Lower lobe of right lung (tissue), 2 donors: ENCODE measurements at regions not wholly inside any gene's neighbourhood (a gene's known extent, or its start where the extent isn't known, plus 50 kb on each side); places are given as distances from the start of the nearest gene placed in this dataset.
"Not testable (repeated sequence)": the region's sequence is repeated elsewhere in the genome, so short reads cannot be mapped to it uniquely, and the experiment has no call there.

ENCODE experiments used
- ATAC-seq, 2 donors: fragments of 200-7000 bp; cut with Tn5 transposase; one replicate each; pipeline ENCODE4 v1.9.1; 2020 to 2022; ENCODE audit warnings: mild to moderate bottlenecking in 2 of 2, moderate library complexity in 2 of 2
- DNase-seq: peaks from one replicate; pipeline ENCODE4 v3.0.0-alpha.2; 2020
- H3K27ac ChIP-seq: fragments of 200-600 bp; one replicate; pipeline ENCODE4 v1.8.0; 2022
- H3K27me3 ChIP-seq: fragments of 200-600 bp; one replicate; pipeline ENCODE4 v1.8.0; 2022; ENCODE audit warnings: low read depth
- H3K36me3 ChIP-seq: fragments of 200-600 bp; one replicate; pipeline ENCODE4 v1.8.0; 2022; ENCODE audit warnings: mild to moderate bottlenecking
- H3K4me1 ChIP-seq: fragments of 200-600 bp; one replicate; pipeline ENCODE4 v1.8.0; 2022
- H3K4me3 ChIP-seq: fragments of 200-600 bp; one replicate; pipeline ENCODE4 v1.8.0; 2022; ENCODE audit warnings: mild to moderate bottlenecking
- H3K9me3 ChIP-seq: fragments of 200-600 bp; one replicate; pipeline ENCODE4 v1.8.0; 2022
- intact Hi-C: fragments of 100-400 bp; cut with DNase I; formaldehyde crosslinking; loops from one replicate; pipeline ENCODE4 v1.11.0; 2022
- TF ChIP-seq, protein P1 (sequence below): fragments of 200-600 bp; IDR thresholded peaks from one replicate; pipeline ENCODE4 v1.8.0; 2022; ENCODE audit warnings: antibody characterized with exemption, mild to moderate bottlenecking
- donor health status: DM: no; HTN: yes; CAD: no; lungs with severe emphysema.

DNA sequence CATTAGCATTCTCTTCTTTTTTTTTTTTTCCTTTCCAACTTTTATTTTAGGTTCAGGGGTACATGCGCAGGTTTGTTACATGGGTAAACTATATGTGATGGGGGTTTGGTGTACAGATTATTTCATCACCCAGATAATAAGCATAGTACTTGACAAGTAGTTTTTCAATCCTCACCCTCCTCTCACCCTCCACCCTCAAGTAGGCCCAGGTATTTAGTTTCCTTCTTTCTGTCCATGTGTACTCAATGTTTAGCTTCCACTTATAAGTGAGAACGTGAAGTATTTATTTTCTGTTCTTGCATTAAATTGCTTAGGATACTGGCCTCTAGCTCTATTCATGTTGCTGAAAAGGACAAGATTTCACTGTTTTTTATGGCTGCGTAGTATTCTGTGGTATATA lies 140.8 kb upstream of the PGRMC2 start:
- DNase-seq (no peak), ATAC-seq (peak; percentile 78 to 90)
- TF ChIP-seq, protein P1, sequence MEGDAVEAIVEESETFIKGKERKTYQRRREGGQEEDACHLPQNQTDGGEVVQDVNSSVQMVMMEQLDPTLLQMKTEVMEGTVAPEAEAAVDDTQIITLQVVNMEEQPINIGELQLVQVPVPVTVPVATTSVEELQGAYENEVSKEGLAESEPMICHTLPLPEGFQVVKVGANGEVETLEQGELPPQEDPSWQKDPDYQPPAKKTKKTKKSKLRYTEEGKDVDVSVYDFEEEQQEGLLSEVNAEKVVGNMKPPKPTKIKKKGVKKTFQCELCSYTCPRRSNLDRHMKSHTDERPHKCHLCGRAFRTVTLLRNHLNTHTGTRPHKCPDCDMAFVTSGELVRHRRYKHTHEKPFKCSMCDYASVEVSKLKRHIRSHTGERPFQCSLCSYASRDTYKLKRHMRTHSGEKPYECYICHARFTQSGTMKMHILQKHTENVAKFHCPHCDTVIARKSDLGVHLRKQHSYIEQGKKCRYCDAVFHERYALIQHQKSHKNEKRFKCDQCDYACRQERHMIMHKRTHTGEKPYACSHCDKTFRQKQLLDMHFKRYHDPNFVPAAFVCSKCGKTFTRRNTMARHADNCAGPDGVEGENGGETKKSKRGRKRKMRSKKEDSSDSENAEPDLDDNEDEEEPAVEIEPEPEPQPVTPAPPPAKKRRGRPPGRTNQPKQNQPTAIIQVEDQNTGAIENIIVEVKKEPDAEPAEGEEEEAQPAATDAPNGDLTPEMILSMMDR: no peak
- H3K27ac ChIP-seq: peak overlapping the region; percentile 68
- H3K4me1 ChIP-seq: peaks cover 4% of the 10 kb centered on the region
- H3K4me3 ChIP-seq: peak overlapping the region; percentile 41
- H3K36me3 ChIP-seq: no peaks in the 10 kb centered on the region
- H3K27me3 ChIP-seq: no peaks in the 10 kb centered on the region
- intact Hi-C loops: no loop called here
- peaks cover 5% of the 10 kb centered on the region for H3K9me3 ChIP-seq

DNA sequence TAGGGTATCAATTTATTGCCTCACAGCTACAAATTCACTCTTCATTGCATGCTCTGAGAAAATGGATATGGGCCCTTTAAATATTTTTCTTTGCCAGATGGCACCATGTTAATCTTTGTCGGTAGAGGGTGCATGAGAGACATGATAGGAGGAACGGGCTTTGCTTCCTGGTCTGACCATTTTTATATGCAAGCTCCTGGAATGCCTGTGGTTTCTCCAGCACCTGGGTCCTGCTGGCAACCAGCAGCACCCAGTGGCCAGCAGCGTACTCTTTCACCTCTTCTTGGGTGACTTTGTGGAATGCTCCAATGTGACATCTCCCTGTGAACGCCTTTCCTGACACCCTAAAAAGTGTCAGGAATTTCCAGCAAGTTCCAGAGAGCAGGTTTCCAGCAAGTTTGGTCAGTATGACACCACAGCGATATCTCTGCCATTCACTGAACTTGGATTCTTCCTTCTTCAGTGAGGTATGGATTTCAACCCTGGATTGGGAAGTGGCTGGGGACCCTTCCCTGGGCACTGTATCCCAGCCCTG lies 140.3 kb upstream of the PGRMC2 start:
- Histone ChIP-seq H3K27ac (peak overlapping the region; percentile 68), H3K4me1 (peaks cover 4% of the 10 kb centered on the region), H3K9me3 (peaks cover 5% of the 10 kb centered on the region), H3K36me3 (no peaks in the 10 kb centered on the region), H3K4me3 (peak overlapping the region; percentile 41), H3K27me3 (no peaks in the 10 kb centered on the region)
- intact Hi-C loops: no loop called here
- DNase-seq (peak; percentile 61), ATAC-seq (peak; percentile 96 to 97)
- TF ChIP-seq, protein P1: peak; percentile 44

DNA sequence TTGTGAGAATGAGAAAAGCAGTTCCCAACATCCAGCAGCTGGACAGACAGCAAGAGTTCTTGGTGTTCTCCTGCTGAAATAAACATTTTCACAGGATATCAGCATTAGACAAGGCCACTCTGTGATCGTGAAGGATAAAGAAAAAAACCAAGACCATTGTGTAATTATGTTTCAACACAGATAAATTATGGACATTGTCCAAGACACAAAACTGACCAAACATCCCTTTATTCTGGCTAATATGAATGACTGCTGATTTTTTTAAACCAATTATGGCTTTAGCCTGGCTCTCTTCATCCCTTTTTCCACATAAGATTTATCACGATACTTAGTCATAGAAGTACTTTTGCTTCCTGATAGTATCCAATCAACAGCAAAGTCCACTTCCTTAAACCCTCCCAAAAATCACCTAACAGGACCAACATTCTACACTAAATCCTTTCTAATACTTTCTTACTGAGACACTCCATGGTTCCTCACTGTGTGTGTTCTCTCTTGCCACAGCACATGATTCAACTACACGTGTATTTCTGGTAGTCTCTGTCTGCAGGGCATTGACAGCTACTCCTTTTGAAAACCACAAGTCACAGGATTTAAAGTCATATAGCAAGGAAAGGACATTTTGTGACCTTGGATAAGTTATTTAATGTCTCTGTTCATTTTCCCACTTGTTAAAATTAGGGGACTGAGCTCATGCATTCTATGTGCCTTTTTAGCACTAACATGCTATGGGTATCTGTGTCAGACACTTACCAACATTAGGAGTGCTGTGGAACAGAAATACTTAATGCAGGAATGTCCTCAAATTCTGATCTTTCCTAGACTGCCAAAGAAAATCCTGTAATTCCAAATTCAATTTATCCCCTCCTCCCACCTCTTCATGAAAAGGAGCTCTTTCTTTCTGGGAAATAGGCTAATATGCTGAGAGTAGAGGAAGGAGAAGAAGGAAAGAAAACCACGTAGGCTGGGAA lies 137.2 kb upstream of the PGRMC2 start:
- Histone ChIP-seq H3K27ac (no peak overlapping the region), H3K9me3 (peaks cover 5% of the 10 kb centered on the region), H3K27me3 (no peaks in the 10 kb centered on the region), H3K4me3 (no peak overlapping the region), H3K4me1 (peaks cover 4% of the 10 kb centered on the region), H3K36me3 (no peaks in the 10 kb centered on the region)
- intact Hi-C loops: no loop called here
- ATAC-seq (no peak), DNase-seq (no peak)
- TF ChIP-seq, protein P1: no peak

DNA sequence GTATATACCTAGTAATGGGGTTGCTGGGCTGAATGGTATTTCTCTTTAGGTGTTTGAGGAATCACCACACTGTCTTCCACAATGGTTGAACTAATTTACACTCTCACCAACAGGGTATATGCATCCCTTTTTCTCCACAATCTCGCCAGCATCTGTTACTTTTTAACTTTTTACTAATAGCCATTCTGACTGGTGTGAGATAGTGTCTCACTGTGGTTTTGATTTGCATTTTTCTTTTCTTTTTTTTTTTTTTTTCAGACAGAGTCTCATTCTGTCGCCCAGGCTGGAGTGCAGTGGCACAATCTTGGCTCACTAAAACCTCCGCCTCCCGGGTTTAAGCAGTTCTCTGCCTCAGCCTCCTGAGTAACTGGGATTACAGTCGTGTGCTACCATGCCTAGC lies 134.7 kb upstream of the PGRMC2 start:
- H3K4me3 ChIP-seq, H3K36me3 ChIP-seq, H3K27ac ChIP-seq, H3K9me3 ChIP-seq, H3K27me3 ChIP-seq, DNase-seq, H3K4me1 ChIP-seq, intact Hi-C loops, ATAC-seq: not testable (repeated sequence)

GRCh38 chr4:128416921-128417320 lies 129.3 kb upstream of the PGRMC2 start:
- Histone ChIP-seq H3K4me1 (no peaks in the 10 kb centered on the region), H3K4me3 (no peak overlapping the region), H3K9me3 (no peaks in the 10 kb centered on the region), H3K27ac (no peak overlapping the region), H3K27me3 (no peaks in the 10 kb centered on the region), H3K36me3 (no peaks in the 10 kb centered on the region)
- no peak for DNase-seq
- intact Hi-C loops: no loop called here
- TF ChIP-seq, protein P1: no peak
- no peak for ATAC-seq

DNA sequence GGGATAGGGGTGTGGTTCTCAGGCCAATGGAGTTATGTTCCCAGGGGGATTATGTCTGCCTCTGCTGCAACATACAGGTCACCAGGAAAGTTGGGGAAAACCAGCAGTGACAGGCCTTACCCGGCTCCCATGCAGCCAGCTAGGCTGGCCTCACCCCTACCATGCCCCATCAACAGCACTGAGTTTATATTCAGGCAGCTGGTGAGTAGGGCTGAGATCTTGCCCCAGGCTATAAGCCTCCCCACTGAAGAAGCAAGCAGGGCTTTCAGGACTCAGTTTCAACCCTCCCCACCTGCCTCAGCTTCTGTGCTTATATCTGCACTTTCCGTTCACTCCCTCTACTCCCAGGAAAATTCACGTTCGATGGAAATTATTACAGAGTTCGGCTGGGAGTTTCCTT lies 122.4 kb upstream of the PGRMC2 start:
- H3K4me3 ChIP-seq: no peak overlapping the region
- H3K27me3 ChIP-seq: no peaks in the 10 kb centered on the region
- H3K36me3 ChIP-seq: no peaks in the 10 kb centered on the region
- H3K9me3 ChIP-seq: no peaks in the 10 kb centered on the region
- intact Hi-C loops: no loop called here
- H3K27ac ChIP-seq: no peak overlapping the region
- ATAC-seq (no peak), DNase-seq (no peak)
- no peaks in the 10 kb centered on the region for H3K4me1 ChIP-seq
- TF ChIP-seq, protein P1: no peak
